ENCODE measurements at regions not wholly inside any gene's neighbourhood (a gene's known extent, or its start where the extent isn't known, plus 50 kb on each side); places are given as distances from the start of the nearest gene placed in this dataset.
"Not testable (repeated sequence)": the region's sequence is repeated elsewhere in the genome, so short reads cannot be mapped to it uniquely, and the experiment has no call there.

- no peak for TF ChIP-seq CTCF (IDR thresholded peaks at IDR 0.05; ENCODE audit: low read depth, low read length)
- peak; percentile 82 for DNase-seq (ENCODE audit: extremely low read depth, low read depth)
Measured at GRCh38 chr13:37175996-37176395, 70.5 kb upstream of the CSNK1A1L start.

- DNase-seq (ENCODE audit: extremely low read depth, low read depth), result peak; percentile 78
- peak; percentile 24 for TF ChIP-seq CTCF (IDR thresholded peaks at IDR 0.05; ENCODE audit: low read depth, low read length)
Measured at GRCh38 chr13:37173214-37173613, 67.8 kb upstream of the CSNK1A1L start.

DNA sequence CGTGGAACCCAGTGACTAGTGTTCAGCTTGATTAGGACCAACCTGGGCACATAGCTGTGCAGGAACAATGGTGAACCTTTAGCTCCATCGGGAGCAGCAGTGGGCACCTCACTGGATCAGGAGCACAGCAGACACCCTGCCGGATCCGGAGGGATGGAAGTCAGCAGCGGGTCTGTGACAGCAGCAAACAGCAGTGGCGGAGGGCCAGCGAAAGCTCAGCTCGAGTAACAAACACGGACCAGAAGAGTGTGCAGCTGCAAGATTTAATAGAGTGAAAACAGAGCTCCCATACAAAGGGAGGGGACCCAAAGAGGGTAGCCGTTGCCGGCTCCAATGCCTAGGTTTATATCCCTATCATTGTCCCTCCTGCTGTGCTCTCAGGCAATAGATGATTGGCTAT lies 66.8 kb upstream of the CSNK1A1L start:
- not testable (repeated sequence) for DNase-seq (ENCODE audit: extremely low read depth, low read depth)

DNA sequence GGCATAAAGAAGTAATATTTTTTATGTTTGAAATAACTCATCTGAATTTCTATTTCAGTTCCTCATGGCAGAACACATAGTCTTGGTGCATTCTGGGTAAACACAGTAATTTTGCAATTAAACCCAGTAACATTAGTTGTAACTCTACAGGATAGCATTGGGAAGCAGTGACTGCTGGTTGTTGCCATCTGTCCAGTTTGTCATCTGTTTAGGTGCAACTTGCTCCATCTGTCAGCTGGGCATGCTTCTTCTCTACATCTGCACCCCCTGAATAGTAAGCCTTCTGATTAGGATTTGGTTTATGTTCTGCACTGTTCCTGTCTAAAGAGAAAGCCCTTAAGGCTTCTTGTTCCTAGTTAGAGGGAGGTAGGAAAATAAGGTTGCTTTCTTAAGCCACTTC lies 63.5 kb upstream of the CSNK1A1L start:
- TF ChIP-seq CTCF (IDR thresholded peaks at IDR 0.05; ENCODE audit: low read depth, low read length), result no peak
- no peak for DNase-seq (ENCODE audit: extremely low read depth, low read depth)

GRCh38 chr13:37168151-37168550 lies 62.7 kb upstream of the CSNK1A1L start:
- no peak for TF ChIP-seq CTCF (IDR thresholded peaks at IDR 0.05; ENCODE audit: low read depth, low read length)
- no peak for DNase-seq (ENCODE audit: extremely low read depth, low read depth)

DNA sequence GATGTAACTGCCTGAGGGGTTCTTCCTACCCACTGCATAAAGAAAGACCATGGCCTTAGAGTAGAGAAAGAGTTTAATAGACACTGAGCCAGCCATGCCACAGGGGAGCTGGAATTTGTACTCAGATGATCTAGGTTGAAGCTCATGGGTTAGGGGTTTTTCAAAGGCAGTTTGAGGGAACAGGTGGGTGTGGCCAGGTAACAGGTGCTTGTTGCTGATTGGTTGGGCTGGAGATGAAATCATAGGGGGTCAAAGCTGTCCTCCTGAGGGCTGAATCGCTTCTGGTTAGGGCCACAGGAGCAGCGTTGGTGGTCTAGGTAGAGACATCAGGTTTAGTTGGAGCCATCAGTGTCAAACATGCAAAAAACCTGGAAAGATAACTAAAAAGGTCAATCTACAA lies 59.2 kb upstream of the CSNK1A1L start:
- no peak for DNase-seq (ENCODE audit: extremely low read depth, low read depth)
- TF ChIP-seq CTCF (IDR thresholded peaks at IDR 0.05; ENCODE audit: low read depth, low read length), result no peak

GRCh38 chr13:37163641-37164265 lies 58.3 kb upstream of the CSNK1A1L start:
- no peak for TF ChIP-seq CTCF (IDR thresholded peaks at IDR 0.05; ENCODE audit: low read depth, low read length)
- peak; percentile 56 for DNase-seq (ENCODE audit: extremely low read depth, low read depth)

DNA sequence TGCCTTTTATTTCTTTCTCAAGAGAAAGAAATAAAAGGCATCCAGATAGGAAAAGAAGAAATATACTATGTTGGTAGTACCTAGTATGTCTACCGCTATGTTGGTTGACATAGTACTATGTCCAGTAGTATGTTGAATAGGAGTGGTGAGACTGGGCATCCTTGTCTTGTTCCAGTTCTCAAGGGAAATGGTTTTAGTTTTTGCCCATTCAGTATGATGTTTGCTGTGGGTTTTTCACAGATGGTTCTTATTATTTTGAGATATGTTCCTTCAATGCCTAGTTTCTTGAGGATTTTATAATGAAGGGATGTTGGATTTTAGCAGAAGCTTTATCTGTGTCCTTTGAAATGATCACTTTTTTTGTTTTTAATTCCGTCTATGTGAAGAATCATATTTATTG lies 53.0 kb upstream of the CSNK1A1L start:
- TF ChIP-seq CTCF (IDR thresholded peaks at IDR 0.05; ENCODE audit: low read depth, low read length), result no peak
- DNase-seq (ENCODE audit: extremely low read depth, low read depth), result no peak

GRCh38 chr13:37155613-37156097 lies 50.2 kb upstream of the CSNK1A1L start:
- DNase-seq (ENCODE audit: extremely low read depth, low read depth), result not testable (repeated sequence)
